HepG2 (cell line): ENCODE measurements at regions not wholly inside any gene's neighbourhood (a gene's known extent, or its start where the extent isn't known, plus 50 kb on each side); places are given as distances from the start of the nearest gene placed in this dataset.

Source experiments
- ATAC-seq: fragments of 200-7000 bp; cut with Tn5 transposase; 3 replicates; pipeline ENCODE4 v1.9.1; 2020; ENCODE audit warnings: mild to moderate bottlenecking, moderate library complexity
- BruUV-seq: library from RNA; stranded (reverse); fragments of 400-500 nt; replicated peaks from 2 replicates; lab custom pipeline; 2021; lab: Mats Ljungman, UMichigan
- CTCF ChIA-PET: fragments of 300-600 bp; formaldehyde crosslinking; extraction: SDS; loops from one replicate; lab custom pipeline; 2021; ENCODE audit warnings: low total read pairs, inconsistent platforms, low intra/inter-chr PET ratio; lab: Yijun Ruan, JAX
- POLR2A ChIA-PET: fragments of 350-600 bp; sonication (Branson Sonifier 250); formaldehyde crosslinking; loops from one replicate; lab custom pipeline; 2020; ENCODE audit warnings: antibody characterized with exemption, inconsistent platforms; lab: Yijun Ruan, JAX
- DNase-seq: peaks from one replicate; pipeline ENCODE4 v3.0.0-alpha.2; 2015; ENCODE audit warnings: low spot score
- FAIRE-seq: peaks from 3 replicates; lab custom pipeline; 2011; peaks lifted over from hg19 to GRCh38; lab: Jason Lieb, UNC
- H2AFZ ChIP-seq: one replicate; pipeline ENCODE4 v1.6.1; 2011; ENCODE audit warnings: low read length, inconsistent platforms
- H3K27ac ChIP-seq: fragments of 300-600 bp; 3 replicates; pipeline ENCODE4 v1.8.0; 2011; ENCODE audit warnings: mixed run types, mild to moderate bottlenecking, mixed read lengths, low read length, inconsistent platforms; ENCODE audit not compliant: insufficient read depth; ENCODE audit errors: extremely low read length
- H3K27me3 ChIP-seq, 2 experiments: fragments of 200-600 bp in 1 of 2; 2 replicates in 1 of 2; 3 replicates in 1 of 2; pipeline versions ENCODE4 v1.6.0 to v1.8.0; 2011; ENCODE audit warnings: low read length in 2 of 2, mild to moderate bottlenecking in 2 of 2, moderate library complexity in 2 of 2, inconsistent platforms in 1 of 2; ENCODE audit not compliant: insufficient read depth in 2 of 2, control insufficient read depth in 1 of 2
- H3K36me3 ChIP-seq, 2 experiments: fragments of 200-600 bp in 1 of 2; replicated peaks in 1 of 2; 2 replicates in 1 of 2; 3 replicates in 1 of 2; pipeline versions ENCODE4 v1.5.1 to v1.8.0; 2011; ENCODE audit warnings: low read length in 2 of 2, inconsistent platforms in 1 of 2; ENCODE audit not compliant: insufficient read depth in 2 of 2, control insufficient read depth in 1 of 2
- H3K4me1 ChIP-seq: 2 replicates; pipeline ENCODE4 v1.5.1; 2012; ENCODE audit warnings: low read length, inconsistent platforms; ENCODE audit not compliant: insufficient read depth
- H3K4me2 ChIP-seq: 2 replicates; pipeline ENCODE4 v1.6.0; 2011; ENCODE audit warnings: low read depth, low read length, inconsistent platforms
- H3K4me3 ChIP-seq, 3 experiments: fragments of 200-600 bp in 1 of 3; sonication (generic), shearing (Covaris generic) in 1 of 3; replicated peaks in 1 of 3; 2 replicates each; pipeline ENCODE4 v1.5.1; 2011 to 2016; ENCODE audit warnings: low read length in 3 of 3, inconsistent platforms in 2 of 3, low read depth in 2 of 3, mild to moderate bottlenecking in 2 of 3, control low read depth in 1 of 3, mixed read lengths in 1 of 3; ENCODE audit not compliant: insufficient read depth in 1 of 3
- H3K79me2 ChIP-seq: one replicate; pipeline ENCODE4 v1.6.1; 2011; ENCODE audit warnings: low read length, inconsistent platforms; ENCODE audit not compliant: insufficient read depth
- H3K9ac ChIP-seq: 2 replicates; pipeline ENCODE4 v1.6.0; 2011; ENCODE audit warnings: mild to moderate bottlenecking, low read depth, low read length, inconsistent platforms; ENCODE audit not compliant: insufficient read depth
- H3K9me3 ChIP-seq: 2 replicates; pipeline ENCODE4 v1.5.1; 2012; ENCODE audit warnings: mild to moderate bottlenecking, low read length
- H4K20me1 ChIP-seq: 2 replicates; pipeline ENCODE4 v1.6.0; 2011; ENCODE audit warnings: inconsistent platforms, mild to moderate bottlenecking, low read length, moderate library complexity; ENCODE audit not compliant: insufficient read depth
- ADNP ChIP-seq: sonication (generic); formaldehyde crosslinking; IDR thresholded peaks from 2 replicates; pipeline ENCODE4 v1.4.0; 2020; ENCODE audit warnings: missing genetic modification reagents
- CBFB ChIP-seq: sonication (generic); formaldehyde crosslinking; IDR thresholded peaks from 2 replicates; pipeline ENCODE4 v1.4.0; 2020; ENCODE audit warnings: missing genetic modification reagents
- ZNF558 ChIP-seq: sonication (generic); formaldehyde crosslinking; IDR thresholded peaks from 2 replicates; pipeline ENCODE4 v1.9.0; 2022; ENCODE audit warnings: mild to moderate bottlenecking, missing genetic modification reagents, borderline replicate concordance
- ZNF747 ChIP-seq: sonication (generic); formaldehyde crosslinking; IDR thresholded peaks from 2 replicates; pipeline ENCODE4 v1.8.1; 2023; ENCODE audit warnings: missing genetic modification reagents, mild to moderate bottlenecking, borderline replicate concordance
- WGBS: methylation state at CpG from one replicate; pipeline ENCODE4 v1.1.6; 2017; ENCODE audit warnings: low lambda C conversion rate; 5-methylcytosine and 5-hydroxymethylcytosine counted together
- in situ Hi-C: cut with HindIII; loops from 2 replicates; pipeline ENCODE4 v1.10.0; 2017; ENCODE audit warnings: low pct_unique_long_range_greater_than_20kb; ENCODE audit not compliant: extremely low pct_ligation_motif_present
- intact Hi-C: fragments of 100-400 bp; cut with micrococcal nuclease; formaldehyde crosslinking; loops from one replicate; pipeline ENCODE4 v1.10.0; 2022; ENCODE audit not compliant: unreplicated experiment
- TF ChIP-seq, protein P1 (sequence below), 2 experiments: fragments of 450-650 bp in 1 of 2; sonication (generic) in 1 of 2; formaldehyde crosslinking in 1 of 2; IDR thresholded peaks; 2 replicates each; pipeline versions ENCODE4 v1.6.1 to v1.8.0; 2016 to 2022; ENCODE audit warnings: antibody characterized with exemption in 1 of 2, mild to moderate bottlenecking in 1 of 2, missing genetic modification reagents in 1 of 2
- TF ChIP-seq, protein P2 (sequence below): sonication (generic); formaldehyde crosslinking; IDR thresholded peaks from 2 replicates; pipeline ENCODE4 v1.5.0; 2020; ENCODE audit warnings: mild to moderate bottlenecking, missing genetic modification reagents

DNA sequence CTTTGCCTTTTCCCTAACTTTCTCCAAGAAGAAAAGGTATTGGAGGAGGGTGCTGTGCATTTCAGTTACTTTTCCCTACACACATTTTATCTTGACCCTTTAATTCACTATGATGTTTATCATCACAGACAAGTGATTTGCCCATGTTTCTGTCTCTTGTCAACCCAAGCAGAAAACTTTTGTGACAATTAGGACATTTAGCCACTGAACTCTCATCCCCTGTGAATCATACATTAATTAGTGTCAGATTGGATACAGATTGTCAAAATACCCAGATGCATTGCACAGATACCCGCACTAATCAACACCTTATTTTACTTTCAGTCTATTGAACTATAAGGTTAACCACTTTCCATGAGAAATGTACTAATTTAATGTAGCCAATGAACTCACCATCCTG is 912.9 kb downstream of the SORCS1 start:
- H3K4me1 ChIP-seq, result no peaks in the 10 kb centered on the region
- intact Hi-C loops, result no loop called here
- H3K36me3 ChIP-seq, result no peaks in the 10 kb centered on the region
- H3K4me2 ChIP-seq, result no peak overlapping the region
- TF ChIP-seq, protein P1, sequence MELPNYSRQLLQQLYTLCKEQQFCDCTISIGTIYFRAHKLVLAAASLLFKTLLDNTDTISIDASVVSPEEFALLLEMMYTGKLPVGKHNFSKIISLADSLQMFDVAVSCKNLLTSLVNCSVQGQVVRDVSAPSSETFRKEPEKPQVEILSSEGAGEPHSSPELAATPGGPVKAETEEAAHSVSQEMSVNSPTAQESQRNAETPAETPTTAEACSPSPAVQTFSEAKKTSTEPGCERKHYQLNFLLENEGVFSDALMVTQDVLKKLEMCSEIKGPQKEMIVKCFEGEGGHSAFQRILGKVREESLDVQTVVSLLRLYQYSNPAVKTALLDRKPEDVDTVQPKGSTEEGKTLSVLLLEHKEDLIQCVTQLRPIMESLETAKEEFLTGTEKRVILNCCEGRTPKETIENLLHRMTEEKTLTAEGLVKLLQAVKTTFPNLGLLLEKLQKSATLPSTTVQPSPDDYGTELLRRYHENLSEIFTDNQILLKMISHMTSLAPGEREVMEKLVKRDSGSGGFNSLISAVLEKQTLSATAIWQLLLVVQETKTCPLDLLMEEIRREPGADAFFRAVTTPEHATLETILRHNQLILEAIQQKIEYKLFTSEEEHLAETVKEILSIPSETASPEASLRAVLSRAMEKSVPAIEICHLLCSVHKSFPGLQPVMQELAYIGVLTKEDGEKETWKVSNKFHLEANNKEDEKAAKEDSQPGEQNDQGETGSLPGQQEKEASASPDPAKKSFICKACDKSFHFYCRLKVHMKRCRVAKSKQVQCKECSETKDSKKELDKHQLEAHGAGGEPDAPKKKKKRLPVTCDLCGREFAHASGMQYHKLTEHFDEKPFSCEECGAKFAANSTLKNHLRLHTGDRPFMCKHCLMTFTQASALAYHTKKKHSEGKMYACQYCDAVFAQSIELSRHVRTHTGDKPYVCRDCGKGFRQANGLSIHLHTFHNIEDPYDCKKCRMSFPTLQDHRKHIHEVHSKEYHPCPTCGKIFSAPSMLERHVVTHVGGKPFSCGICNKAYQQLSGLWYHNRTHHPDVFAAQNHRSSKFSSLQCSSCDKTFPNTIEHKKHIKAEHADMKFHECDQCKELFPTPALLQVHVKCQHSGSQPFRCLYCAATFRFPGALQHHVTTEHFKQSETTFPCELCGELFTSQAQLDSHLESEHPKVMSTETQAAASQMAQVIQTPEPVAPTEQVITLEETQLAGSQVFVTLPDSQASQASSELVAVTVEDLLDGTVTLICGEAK (IDR thresholded peaks at IDR 0.05), result no peak
- TF ChIP-seq, protein P1 (CRISPR knock-in tag; IDR thresholded peaks at IDR 0.05), result no peak
- no peak for TF ChIP-seq ZNF558 (CRISPR knock-in tag)
- no peak for TF ChIP-seq ADNP (CRISPR knock-in tag)
- no peak for TF ChIP-seq ZNF747 (CRISPR knock-in tag)
- TF ChIP-seq CBFB (CRISPR knock-in tag), result no peak
- TF ChIP-seq, protein P2, sequence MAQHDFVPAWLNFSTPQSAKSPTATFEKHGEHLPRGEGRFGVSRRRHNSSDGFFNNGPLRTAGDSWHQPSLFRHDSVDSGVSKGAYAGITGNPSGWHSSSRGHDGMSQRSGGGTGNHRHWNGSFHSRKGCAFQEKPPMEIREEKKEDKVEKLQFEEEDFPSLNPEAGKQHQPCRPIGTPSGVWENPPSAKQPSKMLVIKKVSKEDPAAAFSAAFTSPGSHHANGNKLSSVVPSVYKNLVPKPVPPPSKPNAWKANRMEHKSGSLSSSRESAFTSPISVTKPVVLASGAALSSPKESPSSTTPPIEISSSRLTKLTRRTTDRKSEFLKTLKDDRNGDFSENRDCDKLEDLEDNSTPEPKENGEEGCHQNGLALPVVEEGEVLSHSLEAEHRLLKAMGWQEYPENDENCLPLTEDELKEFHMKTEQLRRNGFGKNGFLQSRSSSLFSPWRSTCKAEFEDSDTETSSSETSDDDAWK (CRISPR knock-in tag), result no peak
- H3K79me2 ChIP-seq, result no peaks in the 10 kb centered on the region
- CTCF ChIA-PET, result no interaction called here
- DNase-seq (no peak), ATAC-seq (no peak), FAIRE-seq (no peak)
- POLR2A ChIA-PET, result no interaction called here
- no peak overlapping the region for H3K9ac ChIP-seq
- H3K27ac ChIP-seq, result no peak overlapping the region
- H2AFZ ChIP-seq, result no peak overlapping the region
- H4K20me1 ChIP-seq, result no peaks in the 10 kb centered on the region
- in situ Hi-C loops, result no loop called here
- no peak overlapping the region for H3K4me3 ChIP-seq
- WGBS, result 0% methylated on average over 1 of the region's 1 CpG
- H3K9me3 ChIP-seq, result peaks cover 51% of the 10 kb centered on the region
- BruUV-seq, result no TSS peak
- no peaks in the 10 kb centered on the region for H3K27me3 ChIP-seq
